Breast epithelium (tissue), 4 donors: ENCODE measurements at regions not wholly inside any gene's neighbourhood (a gene's known extent, or its start where the extent isn't known, plus 50 kb on each side); places are given as distances from the start of the nearest gene placed in this dataset.

ENCODE experiments used
- DNase-seq, 2 donors: peaks; one replicate each; pipeline ENCODE4 v3.0.0-alpha.2; 2019; ENCODE audit warnings: low spot score in 2 of 2
- H3K27ac ChIP-seq, 2 donors: fragments of 200-600 bp; sonication (generic) in 1 of 2; one replicate each; pipeline ENCODE4 v1.5.1; 2016 to 2019; ENCODE audit warnings: mild to moderate bottlenecking in 1 of 2
- H3K27me3 ChIP-seq, 2 donors: fragments of 200-600 bp; sonication (generic) in 1 of 2; one replicate each; pipeline versions ENCODE4 v1.5.1 to v1.6.0; 2017 to 2019; ENCODE audit warnings: control low read depth in 1 of 2, mild to moderate bottlenecking in 1 of 2
- H3K36me3 ChIP-seq: fragments of 200-600 bp; one replicate; pipeline ENCODE4 v1.5.1; 2019
- H3K4me1 ChIP-seq, 2 donors: fragments of 200-600 bp; sonication (generic); one replicate each; pipeline ENCODE4 v1.5.1; 2016 to 2019; ENCODE audit warnings: control low read depth in 1 of 2
- H3K4me3 ChIP-seq, 3 donors: fragments of 200-600 bp; sonication (generic); 1 replicate in 2 of 3; 2 replicates in 1 of 3; pipeline ENCODE4 v1.5.1; 2016 to 2019; ENCODE audit warnings: mild to moderate bottlenecking in 3 of 3, moderate library complexity in 2 of 3
- H3K9me3 ChIP-seq, 2 donors: fragments of 200-600 bp; sonication (generic) in 1 of 2; one replicate each; pipeline ENCODE4 v1.5.1; 2016 to 2019; ENCODE audit warnings: control low read depth in 1 of 2
- CTCF ChIP-seq, 3 donors: fragments of 450-650 bp; IDR thresholded peaks; one replicate each; pipeline ENCODE4 v1.5.1; 2016 to 2017; ENCODE audit warnings: antibody characterized with exemption in 3 of 3, mild to moderate bottlenecking in 3 of 3, moderate library complexity in 3 of 3
- POLR2A ChIP-seq: fragments of 450-650 bp; IDR thresholded peaks from one replicate; pipeline ENCODE4 v1.6.1; 2016; ENCODE audit warnings: antibody characterized with exemption, mild to moderate bottlenecking, moderate library complexity
- POLR2AphosphoS5 ChIP-seq, 3 donors: sonication (generic); formaldehyde crosslinking; IDR thresholded peaks; one replicate each; pipeline ENCODE4 v1.6.1; 2017; ENCODE audit warnings: antibody characterized with exemption in 3 of 3
- intact Hi-C: fragments of 100-400 bp; cut with DNase I; formaldehyde crosslinking; loops from one replicate; pipeline ENCODE4 v1.15.1; 2023; ENCODE audit warnings: low total_unique reads

GRCh38 chr3:59318881-59319280, 269.1 kb upstream of the CFAP20DC start:
- DNase-seq: no peak
- Histone ChIP-seq H3K36me3 (no peaks in the 10 kb centered on the region), H3K27ac (no peak overlapping the region), H3K4me1 (no peaks in the 10 kb centered on the region), H3K4me3 (no peak overlapping the region), H3K9me3 (no peaks in the 10 kb centered on the region), H3K27me3 (no peaks in the 10 kb centered on the region)
- no peak for TF ChIP-seq POLR2AphosphoS5 (IDR thresholded peaks at IDR 0.05)
- no peak for TF ChIP-seq POLR2A
- no peak for TF ChIP-seq CTCF (IDR thresholded peaks at IDR 0.05)
- intact Hi-C loops: no loop called here

DNA sequence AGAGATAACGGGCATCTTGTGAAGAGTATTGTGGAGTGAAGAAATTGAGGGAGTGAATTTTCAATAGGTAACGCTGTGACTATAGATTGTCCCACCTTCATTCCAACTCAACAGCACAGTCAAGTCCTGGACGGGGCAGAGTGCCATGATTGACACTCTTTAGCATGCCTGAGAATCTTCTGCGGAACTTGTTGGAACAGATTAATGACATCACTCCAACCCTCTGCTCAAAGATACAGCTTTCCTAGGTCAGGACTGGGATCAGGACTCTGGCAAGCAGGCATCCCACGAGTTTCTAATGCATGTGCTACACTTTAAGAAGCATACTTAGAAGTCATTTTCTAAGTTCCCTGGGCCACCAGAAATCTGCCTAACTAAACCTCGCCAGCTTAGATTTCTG, 267.6 kb upstream of the CFAP20DC start:
- no peaks in the 10 kb centered on the region for H3K27me3 ChIP-seq
- no peak overlapping the region for H3K27ac ChIP-seq
- H3K4me1 ChIP-seq: no peaks in the 10 kb centered on the region
- H3K36me3 ChIP-seq: no peaks in the 10 kb centered on the region
- DNase-seq: no peak
- no peak for TF ChIP-seq CTCF (IDR thresholded peaks at IDR 0.05)
- TF ChIP-seq POLR2AphosphoS5 (IDR thresholded peaks at IDR 0.05): no peak
- TF ChIP-seq POLR2A: no peak
- intact Hi-C loops: no loop called here
- no peak overlapping the region for H3K4me3 ChIP-seq
- no peaks in the 10 kb centered on the region for H3K9me3 ChIP-seq

- Histone ChIP-seq H3K36me3 (no peaks in the 10 kb centered on the region), H3K9me3 (no peaks in the 10 kb centered on the region), H3K4me3 (no peak overlapping the region), H3K27me3 (no peaks in the 10 kb centered on the region), H3K4me1 (no peaks in the 10 kb centered on the region), H3K27ac (no peak overlapping the region)
- TF ChIP-seq POLR2AphosphoS5 (IDR thresholded peaks at IDR 0.05) (no peak), POLR2A (no peak), CTCF (IDR thresholded peaks at IDR 0.05) (no peak)
- DNase-seq: no peak
- intact Hi-C loops: no loop called here
Measured at GRCh38 chr3:59316688-59317275, 267.0 kb upstream of the CFAP20DC start.

GRCh38 chr3:59313365-59313764, 263.5 kb upstream of the CFAP20DC start:
- peak in 1 of 2 donors; percentile 55 for DNase-seq
- intact Hi-C loops: no loop called here
- no peak for TF ChIP-seq POLR2AphosphoS5 (IDR thresholded peaks at IDR 0.05)
- no peak for TF ChIP-seq POLR2A
- peak in 1 of 3 donors; percentile 42 for TF ChIP-seq CTCF (IDR thresholded peaks at IDR 0.05)

DNA sequence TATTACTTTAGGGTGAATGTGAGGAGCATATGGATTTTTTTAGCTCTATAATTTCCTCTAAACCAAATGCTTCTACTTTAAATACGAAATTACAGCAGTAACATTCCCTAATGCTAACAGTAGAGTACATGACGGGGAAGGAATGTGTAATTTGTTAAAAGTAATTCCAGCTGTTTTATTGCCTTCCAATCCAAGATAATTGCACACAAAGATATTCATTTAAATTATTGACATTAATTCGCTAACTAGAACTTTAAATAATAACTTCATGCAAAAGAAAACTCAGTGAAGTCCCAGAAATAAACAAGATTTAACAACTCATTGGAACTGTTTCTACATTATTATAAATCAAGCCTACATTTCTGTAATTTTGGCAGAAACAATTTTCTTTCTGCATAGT, 261.4 kb upstream of the CFAP20DC start:
- H3K9me3 ChIP-seq: no peaks in the 10 kb centered on the region
- no peak overlapping the region for H3K27ac ChIP-seq
- no peaks in the 10 kb centered on the region for H3K27me3 ChIP-seq
- no peak for DNase-seq
- H3K4me1 ChIP-seq: no peaks in the 10 kb centered on the region
- no peak overlapping the region for H3K4me3 ChIP-seq
- TF ChIP-seq POLR2A: no peak
- no peak for TF ChIP-seq CTCF (IDR thresholded peaks at IDR 0.05)
- TF ChIP-seq POLR2AphosphoS5 (IDR thresholded peaks at IDR 0.05): no peak
- intact Hi-C loops: no loop called here
- no peaks in the 10 kb centered on the region for H3K36me3 ChIP-seq

More at GRCh38 chr3:59313365-59313764, 263.5 kb upstream of the CFAP20DC start:
- no peak overlapping the region for H3K4me3 ChIP-seq
- H3K36me3 ChIP-seq: no peaks in the 10 kb centered on the region
- no peak overlapping the region for H3K27ac ChIP-seq
- H3K9me3 ChIP-seq: no peaks in the 10 kb centered on the region
- H3K4me1 ChIP-seq: no peaks in the 10 kb centered on the region
- no peaks in the 10 kb centered on the region for H3K27me3 ChIP-seq
